ENCODE measurements at regions not wholly inside any gene's neighbourhood (a gene's known extent, or its start where the extent isn't known, plus 50 kb on each side); places are given as distances from the start of the nearest gene placed in this dataset.

DNA sequence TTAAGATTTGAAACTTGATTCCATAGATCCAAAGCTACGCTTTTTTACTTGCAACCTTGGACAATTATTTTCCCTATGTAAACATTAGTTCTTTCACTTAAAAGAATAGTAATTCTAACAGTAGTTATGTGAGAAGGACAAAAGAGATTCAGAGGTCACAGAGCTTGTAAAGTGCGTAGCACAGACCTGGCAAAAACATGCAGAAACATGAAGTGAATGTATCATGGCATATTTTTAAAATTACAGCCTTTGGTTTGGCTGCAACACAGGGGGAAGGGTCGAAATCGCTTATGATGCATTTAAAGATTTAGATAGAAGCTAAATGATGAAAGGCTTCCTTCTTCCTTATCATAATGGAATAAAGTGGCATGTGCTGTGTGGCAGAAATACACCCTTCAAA lies 1068.8 kb downstream of the ARAP2 start:
- H4K20me1 ChIP-seq (ENCODE audit: insufficient read depth, low read length, poor library complexity, severe bottlenecking) = no peaks in the 10 kb centered on the region
- no peak for TF ChIP-seq EZH2phosphoT487 (IDR thresholded peaks at IDR 0.05; ENCODE audit: borderline replicate concordance)
- TF ChIP-seq, protein P1, sequence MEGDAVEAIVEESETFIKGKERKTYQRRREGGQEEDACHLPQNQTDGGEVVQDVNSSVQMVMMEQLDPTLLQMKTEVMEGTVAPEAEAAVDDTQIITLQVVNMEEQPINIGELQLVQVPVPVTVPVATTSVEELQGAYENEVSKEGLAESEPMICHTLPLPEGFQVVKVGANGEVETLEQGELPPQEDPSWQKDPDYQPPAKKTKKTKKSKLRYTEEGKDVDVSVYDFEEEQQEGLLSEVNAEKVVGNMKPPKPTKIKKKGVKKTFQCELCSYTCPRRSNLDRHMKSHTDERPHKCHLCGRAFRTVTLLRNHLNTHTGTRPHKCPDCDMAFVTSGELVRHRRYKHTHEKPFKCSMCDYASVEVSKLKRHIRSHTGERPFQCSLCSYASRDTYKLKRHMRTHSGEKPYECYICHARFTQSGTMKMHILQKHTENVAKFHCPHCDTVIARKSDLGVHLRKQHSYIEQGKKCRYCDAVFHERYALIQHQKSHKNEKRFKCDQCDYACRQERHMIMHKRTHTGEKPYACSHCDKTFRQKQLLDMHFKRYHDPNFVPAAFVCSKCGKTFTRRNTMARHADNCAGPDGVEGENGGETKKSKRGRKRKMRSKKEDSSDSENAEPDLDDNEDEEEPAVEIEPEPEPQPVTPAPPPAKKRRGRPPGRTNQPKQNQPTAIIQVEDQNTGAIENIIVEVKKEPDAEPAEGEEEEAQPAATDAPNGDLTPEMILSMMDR (conservative IDR thresholded peaks at IDR 0.05; ENCODE audit: low read length) = no peak
- H3K9me2 ChIP-seq (replicated peaks; ENCODE audit: low read depth, low read length) = no peaks in the 10 kb centered on the region
- H3K36me3 ChIP-seq (ENCODE audit: insufficient read depth, low read length) = no peaks in the 10 kb centered on the region
- no peak overlapping the region for H3K9ac ChIP-seq (ENCODE audit: low read depth, low read length, poor library complexity, severe bottlenecking)
- no peaks in the 10 kb centered on the region for H3K9me3 ChIP-seq (ENCODE audit: insufficient read depth, low read depth, low read length)
- no peak overlapping the region for H2AFZ ChIP-seq (ENCODE audit: low read length)
- H3K4me1 ChIP-seq (ENCODE audit: insufficient read depth, low read length, poor library complexity, severe bottlenecking) = no peaks in the 10 kb centered on the region
- H3K27me3 ChIP-seq (ENCODE audit: insufficient read depth, low read length, poor library complexity, severe bottlenecking) = no peaks in the 10 kb centered on the region
- no peak overlapping the region for H3K4me3 ChIP-seq (ENCODE audit: low read length, poor library complexity, severe bottlenecking)
- H3K4me2 ChIP-seq (ENCODE audit: low read depth, low read length, poor library complexity, severe bottlenecking) = no peak overlapping the region
- H3K79me2 ChIP-seq (ENCODE audit: insufficient read depth, low read length) = no peaks in the 10 kb centered on the region
- no peaks in the 10 kb centered on the region for H3F3A ChIP-seq (ENCODE audit: low read depth)

DNA sequence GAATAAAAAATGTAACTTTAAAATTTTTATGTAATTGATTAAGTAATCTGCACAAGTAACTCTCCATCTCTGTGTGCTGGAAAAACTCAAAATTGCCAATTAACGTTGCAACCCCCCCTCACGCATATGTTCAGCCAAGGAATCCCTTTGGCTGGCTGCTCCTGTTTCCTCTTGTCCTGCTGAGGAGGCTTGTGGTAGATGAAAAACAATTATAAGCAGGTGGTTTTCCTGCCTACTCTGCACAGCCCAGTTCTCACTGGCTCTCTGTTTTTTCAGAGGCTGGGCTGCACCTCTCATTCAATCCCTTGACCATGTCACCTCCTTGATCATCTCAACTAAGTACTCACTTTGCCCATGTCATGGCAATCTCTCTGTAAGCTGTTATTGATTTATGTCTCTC lies 1068.4 kb downstream of the ARAP2 start:
- Histone ChIP-seq H3K9me2 (replicated peaks; ENCODE audit: low read depth, low read length) (no peaks in the 10 kb centered on the region), H2AFZ (ENCODE audit: low read length) (no peak overlapping the region), H3K9ac (ENCODE audit: low read depth, low read length, poor library complexity, severe bottlenecking) (no peak overlapping the region), H3K9me3 (ENCODE audit: insufficient read depth, low read depth, low read length) (no peaks in the 10 kb centered on the region), H3K79me2 (ENCODE audit: insufficient read depth, low read length) (no peaks in the 10 kb centered on the region), H3K4me1 (ENCODE audit: insufficient read depth, low read length, poor library complexity, severe bottlenecking) (no peaks in the 10 kb centered on the region), H3K27me3 (ENCODE audit: insufficient read depth, low read length, poor library complexity, severe bottlenecking) (no peaks in the 10 kb centered on the region), H3K4me2 (ENCODE audit: low read depth, low read length, poor library complexity, severe bottlenecking) (no peak overlapping the region), H3K36me3 (ENCODE audit: insufficient read depth, low read length) (no peaks in the 10 kb centered on the region), H4K20me1 (ENCODE audit: insufficient read depth, low read length, poor library complexity, severe bottlenecking) (no peaks in the 10 kb centered on the region), H3F3A (ENCODE audit: low read depth) (no peaks in the 10 kb centered on the region), H3K4me3 (ENCODE audit: low read length, poor library complexity, severe bottlenecking) (no peak overlapping the region)
- TF ChIP-seq, protein P1 (conservative IDR thresholded peaks at IDR 0.05; ENCODE audit: low read length) = no peak
- TF ChIP-seq EZH2phosphoT487 (IDR thresholded peaks at IDR 0.05; ENCODE audit: borderline replicate concordance) = no peak

DNA sequence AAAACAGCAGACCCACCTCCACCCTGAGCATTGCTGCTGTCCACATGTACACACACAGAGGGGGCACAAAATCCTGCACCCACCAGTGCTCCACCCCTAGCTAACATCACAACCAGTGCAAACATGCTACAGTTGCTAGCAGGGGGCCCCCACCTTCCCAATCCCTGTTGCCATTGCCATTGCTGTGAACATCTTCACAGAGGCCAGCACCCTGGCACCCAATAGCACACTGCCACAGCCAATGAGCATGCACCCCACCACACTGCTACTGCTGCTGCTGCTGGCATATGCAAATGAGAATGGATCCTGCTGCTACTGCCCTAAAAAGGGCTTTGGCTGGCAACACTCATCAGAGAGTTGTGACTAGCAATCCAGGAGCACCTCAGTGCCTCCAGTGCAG lies 1061.9 kb downstream of the ARAP2 start:
- no peaks in the 10 kb centered on the region for H3K79me2 ChIP-seq (ENCODE audit: insufficient read depth, low read length)
- no peak overlapping the region for H3K4me3 ChIP-seq (ENCODE audit: low read length, poor library complexity, severe bottlenecking)
- no peak overlapping the region for H3K4me2 ChIP-seq (ENCODE audit: low read depth, low read length, poor library complexity, severe bottlenecking)
- no peaks in the 10 kb centered on the region for H3K36me3 ChIP-seq (ENCODE audit: insufficient read depth, low read length)
- H3K4me1 ChIP-seq (ENCODE audit: insufficient read depth, low read length, poor library complexity, severe bottlenecking) = no peaks in the 10 kb centered on the region
- H3K9ac ChIP-seq (ENCODE audit: low read depth, low read length, poor library complexity, severe bottlenecking) = no peak overlapping the region
- no peak overlapping the region for H2AFZ ChIP-seq (ENCODE audit: low read length)
- TF ChIP-seq EZH2phosphoT487 (IDR thresholded peaks at IDR 0.05; ENCODE audit: borderline replicate concordance) = no peak
- TF ChIP-seq, protein P1 (conservative IDR thresholded peaks at IDR 0.05; ENCODE audit: low read length) = no peak
- no peaks in the 10 kb centered on the region for H3F3A ChIP-seq (ENCODE audit: low read depth)
- no peaks in the 10 kb centered on the region for H3K9me2 ChIP-seq (replicated peaks; ENCODE audit: low read depth, low read length)
- H3K27me3 ChIP-seq (ENCODE audit: insufficient read depth, low read length, poor library complexity, severe bottlenecking) = no peaks in the 10 kb centered on the region
- no peaks in the 10 kb centered on the region for H4K20me1 ChIP-seq (ENCODE audit: insufficient read depth, low read length, poor library complexity, severe bottlenecking)
- H3K9me3 ChIP-seq (ENCODE audit: insufficient read depth, low read depth, low read length) = no peaks in the 10 kb centered on the region

Measured in Loucy (cell line).